Stimulated activated CD8-positive, alpha-beta memory T cell treated with anti-CD3 and anti-CD28 coated beads, Interleukin-4, amount 100 ng/mL, for 1 hour (primary cell): ENCODE measurements at regions not wholly inside any gene's neighbourhood (a gene's known extent, or its start where the extent isn't known, plus 50 kb on each side); places are given as distances from the start of the nearest gene placed in this dataset.

Source experiments
- DNase-seq, 2 donors: peaks; one replicate each; pipeline ENCODE4 v3.0.0-alpha.2; 2020; ENCODE audit warnings: low read depth in 2 of 2, low spot score in 1 of 2

DNA sequence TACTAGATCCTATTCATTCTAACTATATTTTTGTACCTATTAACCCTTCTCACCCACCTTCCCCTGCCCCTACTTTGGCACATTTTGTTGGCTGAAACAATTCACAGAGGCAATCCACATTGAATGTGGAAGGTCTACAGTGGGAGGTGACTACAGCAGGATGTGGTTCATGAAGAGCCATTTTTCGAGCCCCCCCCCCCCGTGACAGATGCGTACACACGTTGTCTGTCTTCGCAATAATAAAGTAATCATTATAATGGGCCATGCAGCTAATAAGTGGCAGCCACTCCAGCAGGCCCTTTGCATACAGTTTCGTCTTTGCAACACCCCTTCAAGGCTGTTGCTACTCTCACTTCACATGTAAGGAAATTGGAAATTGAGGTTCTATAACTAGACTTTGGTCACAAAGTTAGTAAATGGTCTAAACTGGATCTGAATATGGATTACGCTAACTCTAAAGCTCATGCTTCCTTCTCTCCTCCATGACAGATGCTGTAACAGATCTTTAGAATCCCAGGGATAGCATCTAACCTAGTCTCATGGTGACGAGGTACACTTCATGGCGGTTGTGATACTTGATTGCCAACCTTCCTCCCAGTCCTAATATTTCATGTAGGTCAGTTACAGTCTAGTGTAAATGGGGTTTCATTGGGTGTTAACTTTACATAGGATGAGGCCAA is 176.8 kb downstream of the MYCN start:
- no peak for DNase-seq

- DNase-seq = no peak
Measured at GRCh38 chr2:16115881-16116830, 175.8 kb downstream of the MYCN start.

DNA sequence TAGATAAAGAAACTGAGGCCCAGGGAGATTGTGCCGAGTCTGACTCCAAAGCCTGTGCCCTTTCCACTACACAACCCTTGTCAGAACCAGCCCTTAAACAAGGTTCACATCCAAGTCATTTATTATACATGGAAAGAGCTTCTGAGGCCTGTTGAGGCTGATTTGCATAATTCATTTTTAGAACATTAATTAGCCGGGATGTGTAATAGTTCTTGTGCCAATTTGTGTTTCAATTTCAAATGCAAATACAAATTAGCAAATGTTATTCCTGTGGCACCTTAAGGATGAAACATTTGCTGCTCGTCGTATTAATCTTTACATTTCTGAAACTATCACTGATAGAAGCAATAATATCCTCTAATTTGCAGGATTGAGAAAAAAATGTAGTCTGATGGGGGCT is 174.9 kb downstream of the MYCN start:
- DNase-seq = no peak

DNA sequence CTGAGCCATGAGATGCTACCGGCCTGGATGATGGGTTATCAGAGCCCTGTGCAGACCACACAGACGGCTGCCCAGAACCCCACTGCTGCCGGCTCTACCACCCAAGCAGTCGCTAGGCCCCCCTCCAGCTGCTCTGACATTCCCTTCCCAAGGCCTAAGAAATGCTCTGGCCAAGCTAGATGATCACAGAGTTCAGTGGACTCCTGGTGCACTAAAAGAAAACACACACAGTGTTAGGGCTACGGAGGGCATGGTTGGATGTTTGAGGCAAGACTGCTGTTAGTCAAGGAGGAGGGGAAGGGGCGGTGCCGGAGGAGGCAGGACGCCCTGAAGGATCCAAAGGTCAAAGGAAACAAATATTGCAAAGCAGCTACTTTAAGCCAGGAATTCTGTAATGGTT is 174.5 kb downstream of the MYCN start:
- no peak for DNase-seq

GRCh38 chr2:16114070-16114469 is 173.7 kb downstream of the MYCN start:
- DNase-seq = no peak

- no peak for DNase-seq
Measured at GRCh38 chr2:16113568-16113967, 173.2 kb downstream of the MYCN start.

GRCh38 chr2:16112972-16113560 is 172.7 kb downstream of the MYCN start:
- DNase-seq = no peak

GRCh38 chr2:16112251-16112971 is 172.1 kb downstream of the MYCN start:
- no peak for DNase-seq

DNA sequence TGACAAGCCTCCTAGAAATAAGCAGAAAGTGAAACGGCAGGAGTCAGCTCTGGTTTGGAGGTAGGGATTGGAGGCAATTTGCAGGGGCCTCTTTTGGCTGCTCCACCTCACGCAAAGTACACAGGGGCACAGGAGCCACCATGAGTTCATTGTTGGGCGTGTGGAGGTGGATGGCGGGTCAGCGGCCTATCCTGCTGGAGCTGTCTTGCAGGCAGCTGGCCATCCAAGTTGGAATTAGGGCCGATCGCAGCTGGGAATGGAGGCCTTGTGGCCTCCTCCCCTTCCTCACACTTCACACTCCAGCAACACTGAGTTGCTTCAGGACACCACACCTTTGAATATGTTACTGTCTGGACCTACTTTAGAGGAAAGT is 171.5 kb downstream of the MYCN start:
- DNase-seq = no peak

DNA sequence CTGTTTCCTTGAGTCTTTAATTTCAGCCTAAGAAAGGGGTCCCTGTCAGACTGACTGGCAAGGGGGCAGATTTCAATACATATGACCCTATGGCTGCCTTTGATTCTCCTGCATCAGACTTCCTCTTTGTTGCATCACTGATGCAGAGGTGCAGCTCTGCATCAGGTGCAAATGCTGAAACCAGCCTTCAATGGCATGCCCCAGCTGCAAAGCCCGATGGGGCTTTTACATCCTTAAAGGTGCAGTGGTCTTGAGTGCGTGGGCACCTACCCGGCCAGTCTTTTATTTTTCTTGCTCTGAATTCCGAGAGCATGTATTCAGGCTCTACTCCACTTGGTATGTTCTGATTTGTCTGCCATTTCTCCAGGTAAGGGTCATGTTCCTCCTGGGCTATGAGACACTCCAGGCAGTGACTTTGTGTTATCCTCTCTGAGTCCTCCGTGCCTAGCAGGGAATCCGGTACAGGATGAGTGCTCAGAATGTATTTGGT is 169.5 kb downstream of the MYCN start:
- DNase-seq = no peak

DNA sequence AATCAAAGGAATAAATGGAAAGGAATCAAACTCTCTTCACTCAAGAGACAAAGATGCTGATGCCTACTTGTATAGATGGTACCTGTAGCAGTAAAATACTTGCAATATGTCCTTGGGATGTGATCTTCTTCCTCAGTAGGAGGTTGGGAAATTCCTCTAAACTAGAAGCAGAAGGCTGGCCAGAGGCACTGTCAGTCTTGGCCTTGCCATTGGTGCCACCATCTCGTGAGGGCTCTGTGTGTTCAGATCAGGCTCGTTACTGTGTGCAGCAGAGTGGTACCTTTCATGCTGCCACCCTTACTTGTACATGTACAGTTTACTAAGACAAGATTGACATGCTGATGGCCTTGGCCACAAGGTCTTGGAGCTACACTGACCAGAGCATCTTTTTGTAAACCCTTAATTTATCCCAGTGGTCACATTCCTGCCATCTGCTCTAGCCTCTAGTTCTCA is 169.0 kb downstream of the MYCN start:
- no peak for DNase-seq

DNA sequence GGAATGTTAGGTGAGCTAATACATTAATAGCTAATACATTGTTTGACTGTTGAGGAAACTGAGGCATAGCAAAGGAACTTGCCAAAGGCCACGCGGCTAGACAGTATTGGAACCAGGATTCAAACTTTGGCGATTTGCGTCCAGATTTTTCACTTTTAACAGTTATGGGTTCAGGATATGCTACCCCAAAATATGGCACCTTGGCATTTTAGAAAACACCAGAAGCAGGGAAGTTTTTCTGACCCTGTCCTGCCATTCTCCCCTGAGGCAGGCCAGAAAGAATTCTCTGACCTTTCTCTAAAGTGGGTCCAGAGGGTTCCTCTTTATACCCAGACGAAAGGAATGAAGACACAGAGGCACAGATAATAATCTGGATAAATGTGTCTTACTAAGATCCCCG is 166.9 kb downstream of the MYCN start:
- DNase-seq = no peak

- no peak for DNase-seq
Measured at GRCh38 chr2:16106619-16107018, 166.3 kb downstream of the MYCN start.

- no peak for DNase-seq
Measured at GRCh38 chr2:16105669-16106281, 165.4 kb downstream of the MYCN start.

- no peak for DNase-seq
Measured at GRCh38 chr2:16104949-16105668, 164.8 kb downstream of the MYCN start.

DNA sequence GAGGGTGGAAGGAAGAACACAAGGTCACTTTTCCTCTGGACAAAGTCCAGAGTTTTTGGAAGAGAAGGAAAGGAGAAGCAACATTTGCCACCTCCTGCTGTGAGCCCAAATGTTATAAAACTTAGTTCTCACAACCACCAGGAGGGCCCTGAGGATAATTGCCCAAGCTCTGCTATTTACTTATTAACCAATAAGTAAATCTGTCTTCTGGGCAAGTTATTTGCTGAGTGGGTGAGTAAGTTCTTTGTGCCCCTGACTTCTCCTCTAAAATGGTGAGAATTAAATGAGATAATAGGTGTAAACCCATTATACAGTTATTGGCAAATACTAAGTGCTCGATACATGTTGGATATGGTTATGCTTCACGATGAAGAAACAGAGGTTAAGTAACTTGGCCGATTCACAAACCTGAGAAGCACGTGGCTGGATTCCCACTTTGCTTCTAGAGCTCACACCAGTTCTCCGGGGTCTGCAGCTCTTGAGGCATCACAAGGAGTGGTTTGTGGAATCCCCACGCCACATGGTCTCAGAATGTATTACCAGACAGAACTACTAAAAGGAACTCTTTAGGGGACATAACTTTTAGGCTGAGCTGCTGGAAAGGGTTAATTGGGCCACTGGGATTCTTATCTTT is 164.1 kb downstream of the MYCN start:
- no peak for DNase-seq

GRCh38 chr2:16103614-16104314 is 163.4 kb downstream of the MYCN start:
- DNase-seq = no peak

DNA sequence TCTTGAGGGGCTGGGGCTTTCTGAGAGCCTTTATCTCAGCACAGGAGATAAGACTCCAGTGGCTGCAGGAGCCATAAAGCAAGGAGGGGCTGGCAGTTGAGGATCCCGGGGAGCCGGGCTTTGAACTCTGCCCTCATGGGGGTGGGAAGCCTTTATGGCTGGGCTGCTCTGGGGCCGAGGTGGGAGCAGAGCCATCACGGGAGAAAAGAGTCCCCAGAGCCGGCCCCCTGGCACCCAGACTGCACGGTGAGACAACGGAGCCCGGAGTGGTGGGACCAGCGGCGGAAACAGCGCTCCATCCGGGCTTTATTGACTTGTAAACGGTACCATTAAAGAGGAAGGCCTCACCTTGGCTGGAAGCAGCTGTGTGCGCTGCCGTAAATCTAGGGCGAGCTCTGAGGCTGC is 162.6 kb downstream of the MYCN start:
- no peak for DNase-seq

- DNase-seq = no peak
Measured at GRCh38 chr2:16102358-16102975, 162.1 kb downstream of the MYCN start.
